ENCODE measurements at regions not wholly inside any gene's neighbourhood (a gene's known extent, or its start where the extent isn't known, plus 50 kb on each side); places are given as distances from the start of the nearest gene placed in this dataset.

DNA sequence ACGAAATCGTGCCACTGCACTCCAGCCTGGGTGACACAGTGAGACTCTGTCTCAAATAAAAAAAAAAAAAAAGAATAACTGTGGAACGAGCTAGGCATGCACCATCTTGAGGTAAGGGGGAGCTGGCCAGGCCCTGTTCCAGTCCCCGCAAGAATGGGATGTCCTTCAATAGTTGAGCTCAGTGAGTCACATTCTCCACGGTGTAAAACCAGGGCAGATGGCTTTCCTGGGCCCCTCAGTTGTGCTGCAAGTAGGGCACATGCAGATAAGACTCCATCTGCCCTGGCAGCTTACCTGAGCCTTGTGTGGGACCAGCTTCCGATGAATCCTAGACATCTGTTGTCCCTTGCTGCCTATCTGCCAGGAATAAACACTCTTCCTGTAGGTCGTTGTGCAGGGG lies 312.1 kb downstream of the VRK1 start:
- ATAC-seq: no peak
- TF ChIP-seq HDAC2 (CRISPR knock-in tag; IDR thresholded peaks at IDR 0.05) (no peak), GFI1 (CRISPR knock-in tag; IDR thresholded peaks at IDR 0.05; ENCODE audit: borderline replicate concordance) (no peak), RFX3 (CRISPR knock-in tag; IDR thresholded peaks at IDR 0.05) (no peak), PRMT3 (CRISPR knock-in tag; IDR thresholded peaks at IDR 0.05; ENCODE audit: borderline replicate concordance, low read depth) (no peak), KDM1A (CRISPR knock-in tag; IDR thresholded peaks at IDR 0.05) (no peak), ZNF44 (CRISPR knock-in tag; IDR thresholded peaks at IDR 0.05) (no peak), CEBPG (CRISPR knock-in tag; IDR thresholded peaks at IDR 0.05) (no peak), RORA (CRISPR knock-in tag; IDR thresholded peaks at IDR 0.05) (no peak), HNF4A (CRISPR knock-in tag; IDR thresholded peaks at IDR 0.05) (no peak)
- TF ChIP-seq, protein P1, sequence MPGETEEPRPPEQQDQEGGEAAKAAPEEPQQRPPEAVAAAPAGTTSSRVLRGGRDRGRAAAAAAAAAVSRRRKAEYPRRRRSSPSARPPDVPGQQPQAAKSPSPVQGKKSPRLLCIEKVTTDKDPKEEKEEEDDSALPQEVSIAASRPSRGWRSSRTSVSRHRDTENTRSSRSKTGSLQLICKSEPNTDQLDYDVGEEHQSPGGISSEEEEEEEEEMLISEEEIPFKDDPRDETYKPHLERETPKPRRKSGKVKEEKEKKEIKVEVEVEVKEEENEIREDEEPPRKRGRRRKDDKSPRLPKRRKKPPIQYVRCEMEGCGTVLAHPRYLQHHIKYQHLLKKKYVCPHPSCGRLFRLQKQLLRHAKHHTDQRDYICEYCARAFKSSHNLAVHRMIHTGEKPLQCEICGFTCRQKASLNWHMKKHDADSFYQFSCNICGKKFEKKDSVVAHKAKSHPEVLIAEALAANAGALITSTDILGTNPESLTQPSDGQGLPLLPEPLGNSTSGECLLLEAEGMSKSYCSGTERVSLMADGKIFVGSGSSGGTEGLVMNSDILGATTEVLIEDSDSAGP (CRISPR knock-in tag; IDR thresholded peaks at IDR 0.05; ENCODE audit: borderline replicate concordance): no peak
- TF ChIP-seq, protein P2, sequence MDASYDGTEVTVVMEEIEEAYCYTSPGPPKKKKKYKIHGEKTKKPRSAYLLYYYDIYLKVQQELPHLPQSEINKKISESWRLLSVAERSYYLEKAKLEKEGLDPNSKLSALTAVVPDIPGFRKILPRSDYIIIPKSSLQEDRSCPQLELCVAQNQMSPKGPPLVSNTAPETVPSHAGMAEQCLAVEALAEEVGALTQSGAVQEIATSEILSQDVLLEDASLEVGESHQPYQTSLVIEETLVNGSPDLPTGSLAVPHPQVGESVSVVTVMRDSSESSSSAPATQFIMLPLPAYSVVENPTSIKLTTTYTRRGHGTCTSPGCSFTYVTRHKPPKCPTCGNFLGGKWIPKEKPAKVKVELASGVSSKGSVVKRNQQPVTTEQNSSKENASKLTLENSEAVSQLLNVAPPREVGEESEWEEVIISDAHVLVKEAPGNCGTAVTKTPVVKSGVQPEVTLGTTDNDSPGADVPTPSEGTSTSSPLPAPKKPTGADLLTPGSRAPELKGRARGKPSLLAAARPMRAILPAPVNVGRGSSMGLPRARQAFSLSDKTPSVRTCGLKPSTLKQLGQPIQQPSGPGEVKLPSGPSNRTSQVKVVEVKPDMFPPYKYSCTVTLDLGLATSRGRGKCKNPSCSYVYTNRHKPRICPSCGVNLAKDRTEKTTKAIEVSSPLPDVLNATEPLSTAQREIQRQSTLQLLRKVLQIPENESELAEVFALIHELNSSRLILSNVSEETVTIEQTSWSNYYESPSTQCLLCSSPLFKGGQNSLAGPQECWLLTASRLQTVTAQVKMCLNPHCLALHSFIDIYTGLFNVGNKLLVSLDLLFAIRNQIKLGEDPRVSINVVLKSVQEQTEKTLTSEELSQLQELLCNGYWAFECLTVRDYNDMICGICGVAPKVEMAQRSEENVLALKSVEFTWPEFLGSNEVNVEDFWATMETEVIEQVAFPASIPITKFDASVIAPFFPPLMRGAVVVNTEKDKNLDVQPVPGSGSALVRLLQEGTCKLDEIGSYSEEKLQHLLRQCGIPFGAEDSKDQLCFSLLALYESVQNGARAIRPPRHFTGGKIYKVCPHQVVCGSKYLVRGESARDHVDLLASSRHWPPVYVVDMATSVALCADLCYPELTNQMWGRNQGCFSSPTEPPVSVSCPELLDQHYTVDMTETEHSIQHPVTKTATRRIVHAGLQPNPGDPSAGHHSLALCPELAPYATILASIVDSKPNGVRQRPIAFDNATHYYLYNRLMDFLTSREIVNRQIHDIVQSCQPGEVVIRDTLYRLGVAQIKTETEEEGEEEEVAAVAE (CRISPR knock-in tag; IDR thresholded peaks at IDR 0.05; ENCODE audit: borderline replicate concordance): no peak
- TF ChIP-seq, protein P3, sequence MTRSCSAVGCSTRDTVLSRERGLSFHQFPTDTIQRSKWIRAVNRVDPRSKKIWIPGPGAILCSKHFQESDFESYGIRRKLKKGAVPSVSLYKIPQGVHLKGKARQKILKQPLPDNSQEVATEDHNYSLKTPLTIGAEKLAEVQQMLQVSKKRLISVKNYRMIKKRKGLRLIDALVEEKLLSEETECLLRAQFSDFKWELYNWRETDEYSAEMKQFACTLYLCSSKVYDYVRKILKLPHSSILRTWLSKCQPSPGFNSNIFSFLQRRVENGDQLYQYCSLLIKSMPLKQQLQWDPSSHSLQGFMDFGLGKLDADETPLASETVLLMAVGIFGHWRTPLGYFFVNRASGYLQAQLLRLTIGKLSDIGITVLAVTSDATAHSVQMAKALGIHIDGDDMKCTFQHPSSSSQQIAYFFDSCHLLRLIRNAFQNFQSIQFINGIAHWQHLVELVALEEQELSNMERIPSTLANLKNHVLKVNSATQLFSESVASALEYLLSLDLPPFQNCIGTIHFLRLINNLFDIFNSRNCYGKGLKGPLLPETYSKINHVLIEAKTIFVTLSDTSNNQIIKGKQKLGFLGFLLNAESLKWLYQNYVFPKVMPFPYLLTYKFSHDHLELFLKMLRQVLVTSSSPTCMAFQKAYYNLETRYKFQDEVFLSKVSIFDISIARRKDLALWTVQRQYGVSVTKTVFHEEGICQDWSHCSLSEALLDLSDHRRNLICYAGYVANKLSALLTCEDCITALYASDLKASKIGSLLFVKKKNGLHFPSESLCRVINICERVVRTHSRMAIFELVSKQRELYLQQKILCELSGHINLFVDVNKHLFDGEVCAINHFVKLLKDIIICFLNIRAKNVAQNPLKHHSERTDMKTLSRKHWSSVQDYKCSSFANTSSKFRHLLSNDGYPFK (CRISPR knock-in tag; IDR thresholded peaks at IDR 0.05; ENCODE audit: borderline replicate concordance): no peak
- TF ChIP-seq, protein P4, sequence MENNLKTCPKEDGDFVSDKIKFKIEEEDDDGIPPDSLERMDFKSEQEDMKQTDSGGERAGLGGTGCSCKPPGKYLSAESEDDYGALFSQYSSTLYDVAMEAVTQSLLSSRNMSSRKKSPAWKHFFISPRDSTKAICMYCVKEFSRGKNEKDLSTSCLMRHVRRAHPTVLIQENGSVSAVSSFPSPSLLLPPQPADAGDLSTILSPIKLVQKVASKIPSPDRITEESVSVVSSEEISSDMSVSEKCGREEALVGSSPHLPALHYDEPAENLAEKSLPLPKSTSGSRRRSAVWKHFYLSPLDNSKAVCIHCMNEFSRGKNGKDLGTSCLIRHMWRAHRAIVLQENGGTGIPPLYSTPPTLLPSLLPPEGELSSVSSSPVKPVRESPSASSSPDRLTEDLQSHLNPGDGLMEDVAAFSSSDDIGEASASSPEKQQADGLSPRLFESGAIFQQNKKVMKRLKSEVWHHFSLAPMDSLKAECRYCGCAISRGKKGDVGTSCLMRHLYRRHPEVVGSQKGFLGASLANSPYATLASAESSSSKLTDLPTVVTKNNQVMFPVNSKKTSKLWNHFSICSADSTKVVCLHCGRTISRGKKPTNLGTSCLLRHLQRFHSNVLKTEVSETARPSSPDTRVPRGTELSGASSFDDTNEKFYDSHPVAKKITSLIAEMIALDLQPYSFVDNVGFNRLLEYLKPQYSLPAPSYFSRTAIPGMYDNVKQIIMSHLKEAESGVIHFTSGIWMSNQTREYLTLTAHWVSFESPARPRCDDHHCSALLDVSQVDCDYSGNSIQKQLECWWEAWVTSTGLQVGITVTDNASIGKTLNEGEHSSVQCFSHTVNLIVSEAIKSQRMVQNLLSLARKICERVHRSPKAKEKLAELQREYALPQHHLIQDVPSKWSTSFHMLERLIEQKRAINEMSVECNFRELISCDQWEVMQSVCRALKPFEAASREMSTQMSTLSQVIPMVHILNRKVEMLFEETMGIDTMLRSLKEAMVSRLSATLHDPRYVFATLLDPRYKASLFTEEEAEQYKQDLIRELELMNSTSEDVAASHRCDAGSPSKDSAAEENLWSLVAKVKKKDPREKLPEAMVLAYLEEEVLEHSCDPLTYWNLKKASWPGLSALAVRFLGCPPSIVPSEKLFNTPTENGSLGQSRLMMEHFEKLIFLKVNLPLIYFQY (CRISPR knock-in tag; IDR thresholded peaks at IDR 0.05; ENCODE audit: borderline replicate concordance): no peak

More for the DNA sequence above, 312.1 kb downstream of the VRK1 start:
- BruUV-seq (replicated peaks): no TSS peak
- Histone ChIP-seq H3K9ac (ENCODE audit: insufficient read depth, low read depth, low read length) (no peak overlapping the region), H2AFZ (ENCODE audit: low read length) (no peak overlapping the region), H3K79me2 (ENCODE audit: insufficient read depth, low read length) (no peaks in the 10 kb centered on the region), H4K20me1 (ENCODE audit: insufficient read depth, low read length) (no peaks in the 10 kb centered on the region), H3K9me3 (ENCODE audit: low read length) (no peaks in the 10 kb centered on the region), H3K4me3 (replicated peaks in 1 of 3; ENCODE audit: insufficient read depth in 1 of 3, low read depth in 2 of 3, low read length in 3 of 3) (no peak overlapping the region), H3K4me2 (ENCODE audit: low read depth, low read length) (no peak overlapping the region), H3K4me1 (ENCODE audit: insufficient read depth, low read length) (0 out of 2 replicates have a peak, but pooled peaks cover 4% of the 10 kb centered on the region), H3K36me3 (replicated peaks in 1 of 2; ENCODE audit: control insufficient read depth in 1 of 2, insufficient read depth in 2 of 2, low read length in 2 of 2) (no peaks in the 10 kb centered on the region), H3K27me3 (ENCODE audit: control insufficient read depth in 1 of 2, insufficient read depth in 2 of 2, low read length in 2 of 2) (peaks cover 0 to 13% of the 10 kb centered on the region in 2 experiments; a peak in 1 of 5 replicates), H3K27ac (ENCODE audit: extremely low read length, insufficient read depth, low read length) (no peak overlapping the region)
- FAIRE-seq (no peak), DNase-seq (ENCODE audit: low spot score) (no peak)
- POLR2A ChIA-PET: no interaction called here
- in situ Hi-C loops (cut with HindIII; ENCODE audit: extremely low pct_ligation_motif_present, low pct_unique_long_range_greater_than_20kb): no loop called here
- intact Hi-C loops (cut with micrococcal nuclease; ENCODE audit: unreplicated experiment): no loop called here
- 14% methylated on average over 7 of the region's 7 CpGs for WGBS (ENCODE audit: low lambda C conversion rate)
- CTCF ChIA-PET (ENCODE audit: low intra/inter-chr PET ratio, low total read pairs): no interaction called here

Data from HepG2 (cell line).